Activated CD4-positive, alpha-beta memory T cell treated with anti-CD3 and anti-CD28 coated beads for 36 hours (primary cell): ENCODE measurements at regions not wholly inside any gene's neighbourhood (a gene's known extent, or its start where the extent isn't known, plus 50 kb on each side); places are given as distances from the start of the nearest gene placed in this dataset.

Source experiments
- CTCF ChIA-PET: fragments of 350-600 bp; sonication (Branson Sonifier 250); formaldehyde crosslinking; loops from one replicate; lab custom pipeline; 2021; ENCODE audit warnings: antibody characterized with exemption, inconsistent platforms; lab: Charles Lee
- POLR2A ChIA-PET: fragments of 350-600 bp; sonication (Branson Sonifier 250); formaldehyde crosslinking; loops from one replicate; lab custom pipeline; 2021; ENCODE audit warnings: antibody characterized with exemption; lab: Charles Lee
- DNase-seq: peaks from one replicate; pipeline ENCODE4 v3.0.0-alpha.2; 2020
- H3K27ac Mint-ChIP-seq: one replicate; pipeline ENCODE4 v1.8.0; 2021; ENCODE audit warnings: mixed read lengths
- H3K27me3 Mint-ChIP-seq: one replicate; pipeline ENCODE4 v1.8.0; 2021; ENCODE audit warnings: mixed read lengths
- H3K36me3 Mint-ChIP-seq: one replicate; pipeline ENCODE4 v1.8.0; 2021; ENCODE audit warnings: mixed read lengths
- H3K4me1 Mint-ChIP-seq: one replicate; pipeline ENCODE4 v1.8.0; 2021; ENCODE audit warnings: low read depth, mixed read lengths
- H3K4me3 Mint-ChIP-seq: one replicate; pipeline ENCODE4 v1.8.0; 2021; ENCODE audit warnings: mild to moderate bottlenecking, mixed read lengths
- H3K9me3 Mint-ChIP-seq: one replicate; pipeline ENCODE4 v1.8.0; 2021; ENCODE audit warnings: mixed read lengths
- intact Hi-C: fragments of 100-400 bp; cut with micrococcal nuclease; formaldehyde crosslinking; loops from one replicate; pipeline ENCODE4 v1.15.1; 2023

GRCh38 chr20:51902933-51903332, 100.6 kb upstream of the SALL4 start:
- POLR2A ChIA-PET: no interaction called here

GRCh38 chr20:51900443-51900842, 98.1 kb upstream of the SALL4 start:
- Mint-ChIP-seq H3K4me3 (no peak overlapping the region), H3K4me1 (no peaks in the 10 kb centered on the region), H3K27ac (no peak overlapping the region), H3K9me3 (no peaks in the 10 kb centered on the region), H3K27me3 (peaks cover 3% of the 10 kb centered on the region), H3K36me3 (no peaks in the 10 kb centered on the region)
- CTCF ChIA-PET: no interaction called here
- POLR2A ChIA-PET: no interaction called here
- intact Hi-C loops: no loop called here
- no peak for DNase-seq

More at GRCh38 chr20:51902933-51903332, 100.6 kb upstream of the SALL4 start:
- DNase-seq: no peak
- CTCF ChIA-PET: no interaction called here
- H3K4me1 Mint-ChIP-seq: no peaks in the 10 kb centered on the region
- H3K9me3 Mint-ChIP-seq: no peaks in the 10 kb centered on the region
- no peak overlapping the region for H3K27ac Mint-ChIP-seq
- H3K4me3 Mint-ChIP-seq: no peak overlapping the region
- intact Hi-C loops: no loop called here
- H3K36me3 Mint-ChIP-seq: no peaks in the 10 kb centered on the region
- peaks cover 9% of the 10 kb centered on the region for H3K27me3 Mint-ChIP-seq

- no peak overlapping the region for H3K4me3 Mint-ChIP-seq
- intact Hi-C loops: no loop called here
- no peaks in the 10 kb centered on the region for H3K9me3 Mint-ChIP-seq
- peaks cover 3% of the 10 kb centered on the region for H3K27me3 Mint-ChIP-seq
- POLR2A ChIA-PET: no interaction called here
- no peaks in the 10 kb centered on the region for H3K4me1 Mint-ChIP-seq
- DNase-seq: no peak
- no peak overlapping the region for H3K27ac Mint-ChIP-seq
- no peaks in the 10 kb centered on the region for H3K36me3 Mint-ChIP-seq
- CTCF ChIA-PET: no interaction called here
Observed at GRCh38 chr20:51899674-51900073, 97.4 kb upstream of the SALL4 start.

GRCh38 chr20:51898788-51899187, 96.5 kb upstream of the SALL4 start:
- POLR2A ChIA-PET: no interaction called here
- Mint-ChIP-seq H3K27me3 (peaks cover 3% of the 10 kb centered on the region), H3K4me1 (no peaks in the 10 kb centered on the region), H3K4me3 (no peak overlapping the region), H3K36me3 (no peaks in the 10 kb centered on the region), H3K9me3 (no peaks in the 10 kb centered on the region), H3K27ac (no peak overlapping the region)
- DNase-seq: no peak
- intact Hi-C loops: no loop called here
- CTCF ChIA-PET: no interaction called here

- intact Hi-C loops: no loop called here
- no peaks in the 10 kb centered on the region for H3K9me3 Mint-ChIP-seq
- H3K36me3 Mint-ChIP-seq: no peaks in the 10 kb centered on the region
- POLR2A ChIA-PET: no interaction called here
- CTCF ChIA-PET: no interaction called here
- H3K27ac Mint-ChIP-seq: no peak overlapping the region
- H3K4me1 Mint-ChIP-seq: no peaks in the 10 kb centered on the region
- H3K4me3 Mint-ChIP-seq: no peak overlapping the region
- no peak for DNase-seq
- peaks cover 1% of the 10 kb centered on the region for H3K27me3 Mint-ChIP-seq
Observed at GRCh38 chr20:51894619-51895018, 92.3 kb upstream of the SALL4 start.

- Mint-ChIP-seq H3K27ac (no peak overlapping the region), H3K36me3 (no peaks in the 10 kb centered on the region), H3K9me3 (no peaks in the 10 kb centered on the region), H3K4me1 (no peaks in the 10 kb centered on the region), H3K4me3 (no peak overlapping the region), H3K27me3 (peaks cover 1% of the 10 kb centered on the region)
- no peak for DNase-seq
- POLR2A ChIA-PET: no interaction called here
- CTCF ChIA-PET: no interaction called here
- intact Hi-C loops: no loop called here
Observed at GRCh38 chr20:51894201-51894600, 91.9 kb upstream of the SALL4 start.

GRCh38 chr20:51893723-51894122, 91.4 kb upstream of the SALL4 start:
- H3K36me3 Mint-ChIP-seq: no peaks in the 10 kb centered on the region
- no peaks in the 10 kb centered on the region for H3K9me3 Mint-ChIP-seq
- H3K27ac Mint-ChIP-seq: no peak overlapping the region
- no peaks in the 10 kb centered on the region for H3K4me1 Mint-ChIP-seq
- ChIA-PET POLR2A (no interaction called here), CTCF (no interaction called here)
- no peak for DNase-seq
- peaks cover 1% of the 10 kb centered on the region for H3K27me3 Mint-ChIP-seq
- H3K4me3 Mint-ChIP-seq: no peak overlapping the region
- intact Hi-C loops: no loop called here

- no peak overlapping the region for H3K4me3 Mint-ChIP-seq
- ChIA-PET POLR2A (no interaction called here), CTCF (interaction anchor here (1.0 kb wide), 1 partner anchor 875 kb away, joined by 3 read pairs; no protein-coding TSS in a partner anchor)
- H3K9me3 Mint-ChIP-seq: no peaks in the 10 kb centered on the region
- DNase-seq: no peak
- H3K4me1 Mint-ChIP-seq: no peaks in the 10 kb centered on the region
- H3K36me3 Mint-ChIP-seq: no peaks in the 10 kb centered on the region
- peaks cover 1% of the 10 kb centered on the region for H3K27me3 Mint-ChIP-seq
- H3K27ac Mint-ChIP-seq: no peak overlapping the region
- intact Hi-C loops: no loop called here
Observed at GRCh38 chr20:51890003-51890402, 87.7 kb upstream of the SALL4 start.

GRCh38 chr20:51889466-51889865, 87.1 kb upstream of the SALL4 start:
- Mint-ChIP-seq H3K4me3 (no peak overlapping the region), H3K9me3 (no peaks in the 10 kb centered on the region), H3K27me3 (peaks cover 2% of the 10 kb centered on the region), H3K4me1 (no peaks in the 10 kb centered on the region), H3K36me3 (no peaks in the 10 kb centered on the region), H3K27ac (no peak overlapping the region)
- POLR2A ChIA-PET: no interaction called here
- intact Hi-C loops: no loop called here
- no peak for DNase-seq
- CTCF ChIA-PET: interaction anchor here (1.0 kb wide), 1 partner anchor 875 kb away, joined by 3 read pairs; no protein-coding TSS in a partner anchor

- no peaks in the 10 kb centered on the region for H3K4me1 Mint-ChIP-seq
- H3K27ac Mint-ChIP-seq: no peak overlapping the region
- ChIA-PET CTCF (no interaction called here), POLR2A (no interaction called here)
- intact Hi-C loops: no loop called here
- H3K27me3 Mint-ChIP-seq: peaks cover 3% of the 10 kb centered on the region
- H3K4me3 Mint-ChIP-seq: no peak overlapping the region
- H3K9me3 Mint-ChIP-seq: no peaks in the 10 kb centered on the region
- DNase-seq: no peak
- H3K36me3 Mint-ChIP-seq: no peaks in the 10 kb centered on the region
Observed at GRCh38 chr20:51888291-51888690, 86.0 kb upstream of the SALL4 start.

- intact Hi-C loops: no loop called here
- H3K9me3 Mint-ChIP-seq: no peaks in the 10 kb centered on the region
- H3K36me3 Mint-ChIP-seq: no peaks in the 10 kb centered on the region
- H3K27ac Mint-ChIP-seq: no peak overlapping the region
- peaks cover 3% of the 10 kb centered on the region for H3K27me3 Mint-ChIP-seq
- ChIA-PET POLR2A (no interaction called here), CTCF (interaction anchor here (0.6 kb wide), 1 partner anchor 725 kb away, joined by 3 read pairs; no protein-coding TSS in a partner anchor)
- H3K4me3 Mint-ChIP-seq: no peak overlapping the region
- DNase-seq: no peak
- H3K4me1 Mint-ChIP-seq: no peaks in the 10 kb centered on the region
Observed at GRCh38 chr20:51886891-51887608, 84.7 kb upstream of the SALL4 start.

GRCh38 chr20:51886341-51886740, 84.0 kb upstream of the SALL4 start:
- CTCF ChIA-PET: no interaction called here
- POLR2A ChIA-PET: no interaction called here
- Mint-ChIP-seq H3K4me1 (no peaks in the 10 kb centered on the region), H3K27ac (no peak overlapping the region), H3K27me3 (peaks cover 3% of the 10 kb centered on the region), H3K36me3 (no peaks in the 10 kb centered on the region), H3K4me3 (no peak overlapping the region), H3K9me3 (no peaks in the 10 kb centered on the region)
- DNase-seq: no peak
- intact Hi-C loops: no loop called here

- Mint-ChIP-seq H3K36me3 (no peaks in the 10 kb centered on the region), H3K4me1 (no peaks in the 10 kb centered on the region), H3K4me3 (no peak overlapping the region), H3K27me3 (peaks cover 1% of the 10 kb centered on the region), H3K9me3 (no peaks in the 10 kb centered on the region), H3K27ac (no peak overlapping the region)
- POLR2A ChIA-PET: no interaction called here
- intact Hi-C loops: no loop called here
- no peak for DNase-seq
- CTCF ChIA-PET: no interaction called here
Observed at GRCh38 chr20:51884561-51884960, 82.2 kb upstream of the SALL4 start.
